Stimulated activated naive CD8-positive, alpha-beta T cell treated with anti-CD3 and anti-CD28 coated beads, Interleukin-15, Interleukin-2, amounts not matched to agents 100 U/mL and 50 U/mL, for 24 hours (primary cell): ENCODE measurements at regions not wholly inside any gene's neighbourhood (a gene's known extent, or its start where the extent isn't known, plus 50 kb on each side); places are given as distances from the start of the nearest gene placed in this dataset.

Experiments used
- ATAC-seq: fragments of 150-1000 bp; cut with Tn5 transposase; one replicate; pipeline ENCODE4 v1.10.0; 2021
- DNase-seq: peaks from one replicate; pipeline ENCODE4 v3.0.0; 2021

GRCh38 chr15:61623746-61624145, 394.6 kb upstream of the RORA start:
- DNase-seq (no peak), ATAC-seq (no peak)

GRCh38 chr15:61621865-61622264, 392.8 kb upstream of the RORA start:
- ATAC-seq (no peak), DNase-seq (no peak)

- DNase-seq (peak; percentile 10), ATAC-seq (no peak)
Measured at GRCh38 chr15:61621146-61621545, 392.0 kb upstream of the RORA start.

GRCh38 chr15:61620151-61620550, 391.0 kb upstream of the RORA start:
- ATAC-seq (no peak), DNase-seq (no peak)

GRCh38 chr15:61613729-61614128, 384.6 kb upstream of the RORA start:
- DNase-seq (no peak), ATAC-seq (no peak)

GRCh38 chr15:61613138-61613537, 384.0 kb upstream of the RORA start:
- DNase-seq (no peak), ATAC-seq (no peak)

GRCh38 chr15:61612111-61612510, 383.0 kb upstream of the RORA start:
- DNase-seq (no peak), ATAC-seq (no peak)

GRCh38 chr15:61605343-61605742, 376.2 kb upstream of the RORA start:
- DNase-seq (no peak), ATAC-seq (no peak)

- DNase-seq (no peak), ATAC-seq (no peak)
Measured at GRCh38 chr15:61598655-61599054, 369.6 kb upstream of the RORA start.

- DNase-seq = no peak
Measured at GRCh38 chr15:61584410-61584809, 355.3 kb upstream of the RORA start.

GRCh38 chr15:61582092-61582491, 353.0 kb upstream of the RORA start:
- ATAC-seq = no peak

More at GRCh38 chr15:61584410-61584809, 355.3 kb upstream of the RORA start:
- no peak for ATAC-seq

GRCh38 chr15:61575597-61575996, 346.5 kb upstream of the RORA start:
- peak; percentile 40 for ATAC-seq
- DNase-seq = no peak

More at GRCh38 chr15:61582092-61582491, 353.0 kb upstream of the RORA start:
- no peak for DNase-seq

GRCh38 chr15:61571026-61571425, 341.9 kb upstream of the RORA start:
- no peak for DNase-seq
- no peak for ATAC-seq

GRCh38 chr15:61564785-61565184, 335.7 kb upstream of the RORA start:
- DNase-seq (no peak), ATAC-seq (no peak)

- ATAC-seq (no peak), DNase-seq (no peak)
Measured at GRCh38 chr15:61558172-61559136, 329.4 kb upstream of the RORA start.

- ATAC-seq = no peak
- DNase-seq = no peak
Measured at GRCh38 chr15:61556037-61556648, 327.0 kb upstream of the RORA start.

- no peak for DNase-seq
- no peak for ATAC-seq
Measured at GRCh38 chr15:61549727-61550126, 320.6 kb upstream of the RORA start.

GRCh38 chr15:61545763-61546162, 316.7 kb upstream of the RORA start:
- no peak for ATAC-seq

GRCh38 chr15:61541516-61541915, 312.4 kb upstream of the RORA start:
- DNase-seq = no peak
- ATAC-seq = no peak

More at GRCh38 chr15:61545763-61546162, 316.7 kb upstream of the RORA start:
- DNase-seq = no peak

- ATAC-seq (no peak), DNase-seq (no peak)
Measured at GRCh38 chr15:61537337-61537736, 308.2 kb upstream of the RORA start.

- DNase-seq (no peak), ATAC-seq (no peak)
Measured at GRCh38 chr15:61534986-61535385, 305.9 kb upstream of the RORA start.

- ATAC-seq (no peak), DNase-seq (no peak)
Measured at GRCh38 chr15:61530769-61531168, 301.7 kb upstream of the RORA start.

- no peak for ATAC-seq
- no peak for DNase-seq
Measured at GRCh38 chr15:61528581-61528910, 299.4 kb upstream of the RORA start.
